ENCODE measurements at regions not wholly inside any gene's neighbourhood (a gene's known extent, or its start where the extent isn't known, plus 50 kb on each side); places are given as distances from the start of the nearest gene placed in this dataset.

DNA sequence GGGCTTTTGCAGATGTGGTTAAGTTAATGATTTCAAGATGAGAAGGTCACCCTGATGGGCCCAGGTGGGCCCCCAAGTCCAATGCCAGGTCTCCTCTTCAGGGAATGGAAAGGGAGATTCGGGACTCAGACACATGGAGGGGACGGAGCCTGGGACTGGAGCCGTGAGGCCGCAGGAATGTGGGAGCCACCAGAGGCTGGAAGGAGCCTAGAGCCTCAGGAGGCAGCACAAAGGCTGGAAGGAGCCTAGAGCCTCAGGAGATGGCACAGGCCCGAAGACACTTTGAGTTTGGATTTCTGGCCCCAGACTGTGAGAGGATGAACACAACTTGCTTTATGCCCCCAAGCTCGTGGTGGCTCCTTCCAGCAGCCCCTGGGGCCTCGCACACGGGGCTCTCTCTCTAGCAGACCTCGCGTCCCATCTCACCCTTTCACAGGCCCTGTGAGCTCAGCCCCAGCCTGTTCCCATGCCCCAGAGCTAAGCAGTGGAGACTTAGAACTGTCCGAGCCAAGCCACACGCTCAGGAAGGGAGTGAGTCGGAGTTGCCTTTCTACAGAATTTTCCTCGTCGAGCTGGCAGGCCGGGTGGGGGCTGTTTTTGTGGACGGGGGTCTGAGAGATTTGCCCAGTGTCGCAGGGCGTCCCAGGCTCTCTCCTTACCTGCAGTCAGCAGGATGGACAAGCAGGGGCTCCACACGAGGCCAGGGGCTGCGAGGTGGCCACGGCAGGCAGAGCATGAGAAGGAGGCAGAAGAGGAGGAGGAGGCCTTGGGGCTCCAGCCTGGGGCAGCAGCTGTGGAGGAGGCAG lies 937.6 kb downstream of the BRD1 start:
- no peak for DNase-seq

GRCh38 chr22:48889209-48889830 lies 938.4 kb downstream of the BRD1 start:
- no peak for DNase-seq

- DNase-seq: no peak
These were observed 939.0 kb downstream of the BRD1 start for GRCh38 chr22:48888466-48889208.

- no peak for DNase-seq
These were observed 940.0 kb downstream of the BRD1 start for GRCh38 chr22:48887394-48888332.

DNA sequence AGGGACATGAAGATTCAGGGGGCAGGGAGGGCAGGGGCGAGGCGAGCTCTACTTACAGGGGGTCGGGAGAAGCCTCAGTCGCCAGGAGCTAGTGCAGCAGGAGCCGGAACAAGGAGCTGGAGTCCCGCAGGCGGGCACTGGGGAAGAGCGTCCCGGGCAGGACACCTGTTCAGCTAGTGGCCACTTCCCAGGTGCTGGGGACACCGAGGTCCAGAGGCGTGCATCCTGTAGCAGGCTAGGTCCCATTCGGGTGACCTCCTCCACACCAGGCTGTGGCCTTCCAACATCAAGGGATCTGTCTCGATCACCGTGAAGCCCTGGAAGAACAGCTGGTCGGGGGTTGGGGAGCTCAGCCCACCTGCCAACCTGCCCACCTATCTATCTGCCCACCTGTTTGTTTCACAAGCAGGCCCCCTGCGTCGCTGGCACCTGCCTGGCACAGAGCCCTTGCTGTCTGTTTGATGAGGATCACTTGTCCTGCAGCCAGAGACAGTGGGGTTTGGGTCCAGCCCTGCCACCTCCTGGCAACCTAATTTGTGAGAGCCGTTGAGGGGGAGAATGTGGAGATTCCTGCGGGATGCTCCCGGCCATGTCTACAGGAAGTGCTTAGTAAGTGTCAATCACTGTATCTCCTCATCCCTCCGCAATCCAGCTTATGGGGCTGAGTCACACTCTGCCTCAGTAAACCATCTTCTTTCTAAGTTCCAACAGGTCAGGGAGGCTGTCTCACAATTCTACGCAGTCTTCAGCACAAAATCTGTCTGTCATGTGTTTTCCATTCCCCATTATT lies 940.9 kb downstream of the BRD1 start:
- no peak for DNase-seq

- no peak for DNase-seq
These were observed 941.8 kb downstream of the BRD1 start for GRCh38 chr22:48885919-48886305.

- no peak for DNase-seq
These were observed 942.3 kb downstream of the BRD1 start for GRCh38 chr22:48885271-48885918.

DNA sequence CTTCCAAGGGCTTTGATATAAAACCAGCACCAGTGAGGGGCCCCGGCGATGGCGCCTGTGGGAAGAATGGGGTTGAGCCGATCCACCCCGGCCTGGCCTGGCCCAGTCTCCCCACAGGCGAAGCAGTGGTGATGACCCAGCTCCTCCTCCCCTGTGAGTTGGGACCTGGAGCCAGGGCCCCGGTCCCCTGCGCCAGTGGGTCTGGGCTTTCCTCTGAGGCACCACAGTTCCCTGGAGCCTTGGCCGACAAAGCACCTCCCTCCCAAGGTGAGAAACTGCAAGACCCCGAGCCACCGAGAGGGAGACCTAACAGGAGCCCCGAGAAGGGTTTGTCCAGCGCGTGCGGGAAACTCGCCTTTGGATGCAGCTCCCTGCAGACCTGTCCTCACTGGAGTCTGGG lies 942.9 kb downstream of the BRD1 start:
- DNase-seq: no peak

GRCh38 chr22:48884324-48884723 lies 943.3 kb downstream of the BRD1 start:
- DNase-seq: no peak

- DNase-seq: no peak
These were observed 944.3 kb downstream of the BRD1 start for GRCh38 chr22:48883211-48883960.

DNA sequence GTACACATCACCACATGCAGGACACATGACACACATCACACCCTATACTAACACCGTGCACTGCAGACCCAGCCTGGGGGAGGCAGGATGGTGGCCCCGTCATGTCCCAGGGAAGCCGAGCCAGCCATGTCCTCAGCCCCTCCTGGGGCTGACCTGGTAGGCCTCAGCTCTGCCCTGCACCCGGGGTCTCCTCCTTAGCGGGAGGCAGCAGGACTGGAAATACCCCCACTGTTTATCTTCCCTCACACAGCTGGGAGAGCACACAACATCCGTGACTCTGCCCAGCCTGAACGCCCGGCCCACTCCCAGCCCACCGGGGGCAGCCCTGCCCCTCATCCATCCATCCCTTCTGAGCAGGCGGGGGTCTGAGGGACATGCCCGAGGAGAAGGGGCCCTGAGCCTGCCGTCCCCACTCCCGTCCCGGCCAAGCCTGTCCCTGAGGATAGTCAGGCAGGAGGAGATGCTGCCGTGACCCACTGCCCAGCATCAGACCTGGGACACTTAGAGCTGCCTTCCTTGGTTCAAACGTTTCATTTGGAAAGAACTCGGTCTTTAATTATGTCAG lies 945.0 kb downstream of the BRD1 start:
- DNase-seq: no peak

GRCh38 chr22:48881326-48881980 lies 946.2 kb downstream of the BRD1 start:
- DNase-seq: no peak

GRCh38 chr22:48880749-48881148 lies 946.9 kb downstream of the BRD1 start:
- DNase-seq: no peak

DNA sequence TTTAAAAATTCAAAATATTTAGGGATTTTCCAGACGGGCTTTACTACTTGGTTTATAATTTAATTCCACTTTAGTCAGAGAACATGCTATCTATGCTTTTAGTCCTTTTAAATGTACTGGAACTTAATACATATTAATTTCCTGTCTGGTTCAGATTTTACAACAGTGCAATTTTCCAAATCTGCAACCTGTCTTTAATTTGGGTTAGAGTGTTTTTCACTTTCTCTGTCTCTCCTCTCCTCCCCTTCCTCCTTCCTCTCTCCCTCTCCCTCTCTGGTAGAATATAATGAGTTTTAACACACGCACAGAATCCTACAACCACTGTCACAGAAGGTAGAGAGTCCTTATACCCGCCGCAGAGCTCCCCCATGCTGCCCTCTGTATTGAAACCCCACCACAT lies 950.7 kb downstream of the BRD1 start:
- DNase-seq: no peak

DNA sequence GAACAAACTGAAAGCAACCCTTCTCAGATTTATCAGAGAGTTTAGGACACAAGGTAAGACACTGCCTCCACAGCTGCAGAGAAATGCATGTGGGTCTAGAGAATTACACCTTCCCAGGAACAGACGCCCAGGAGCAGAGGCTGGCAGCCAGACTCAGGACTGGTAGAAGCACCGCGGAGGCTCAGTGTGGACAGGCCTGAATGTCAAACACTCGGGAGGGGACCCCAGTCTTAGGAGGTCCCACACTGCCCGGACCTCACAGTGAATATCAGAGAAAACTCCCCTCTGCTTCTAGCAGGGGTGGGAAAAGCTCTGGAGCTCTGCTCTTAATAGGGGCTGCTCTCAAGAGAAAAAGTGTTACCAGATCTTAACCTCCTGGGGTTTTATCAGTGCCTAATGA lies 952.7 kb downstream of the BRD1 start:
- no peak for DNase-seq

GRCh38 chr22:48873191-48873520 lies 954.5 kb downstream of the BRD1 start:
- DNase-seq: no peak

DNA sequence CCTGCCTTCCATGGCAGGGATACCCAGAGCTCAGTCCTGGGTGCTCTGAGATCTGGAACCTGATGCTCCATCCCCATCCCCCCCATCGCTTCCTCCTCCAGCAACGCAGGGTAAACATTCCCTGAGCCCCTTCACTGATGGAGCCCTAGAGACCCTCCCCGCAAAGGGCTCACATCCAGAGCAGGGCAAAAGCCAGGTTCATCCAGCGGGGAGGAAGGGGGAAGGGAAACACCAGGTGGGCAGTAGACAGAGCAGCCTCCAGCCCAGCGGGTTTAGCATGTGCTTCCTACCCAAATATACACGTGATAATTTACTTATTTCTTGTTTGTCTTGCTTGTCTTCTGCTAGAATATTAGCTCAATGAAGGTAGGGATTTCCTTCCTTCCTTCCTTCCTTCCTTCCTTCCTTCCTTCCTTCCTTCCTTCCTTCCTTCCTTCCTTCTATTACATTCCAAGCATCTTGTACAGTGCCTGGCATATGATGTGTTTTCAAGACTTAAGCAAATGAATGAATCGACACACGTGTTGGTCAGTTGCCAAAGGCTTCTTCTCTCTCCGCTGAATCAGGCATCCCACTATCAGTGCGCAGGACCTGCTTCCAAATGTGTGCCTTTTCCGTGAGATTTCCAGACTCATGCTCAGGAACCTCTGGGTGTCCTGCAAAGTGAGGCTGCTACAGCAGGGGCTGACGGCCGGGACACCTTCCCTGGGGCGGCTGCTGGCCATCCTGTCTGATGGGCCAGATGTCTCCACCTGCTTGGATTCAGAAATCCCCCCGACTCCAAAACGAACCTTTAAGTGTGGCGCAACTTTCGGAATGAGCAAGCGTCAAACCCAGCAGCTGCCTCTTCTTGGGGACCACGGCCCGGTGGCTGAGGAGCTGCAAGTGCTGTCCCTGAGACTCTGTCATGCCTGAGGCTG lies 955.1 kb downstream of the BRD1 start:
- no peak for DNase-seq

DNA sequence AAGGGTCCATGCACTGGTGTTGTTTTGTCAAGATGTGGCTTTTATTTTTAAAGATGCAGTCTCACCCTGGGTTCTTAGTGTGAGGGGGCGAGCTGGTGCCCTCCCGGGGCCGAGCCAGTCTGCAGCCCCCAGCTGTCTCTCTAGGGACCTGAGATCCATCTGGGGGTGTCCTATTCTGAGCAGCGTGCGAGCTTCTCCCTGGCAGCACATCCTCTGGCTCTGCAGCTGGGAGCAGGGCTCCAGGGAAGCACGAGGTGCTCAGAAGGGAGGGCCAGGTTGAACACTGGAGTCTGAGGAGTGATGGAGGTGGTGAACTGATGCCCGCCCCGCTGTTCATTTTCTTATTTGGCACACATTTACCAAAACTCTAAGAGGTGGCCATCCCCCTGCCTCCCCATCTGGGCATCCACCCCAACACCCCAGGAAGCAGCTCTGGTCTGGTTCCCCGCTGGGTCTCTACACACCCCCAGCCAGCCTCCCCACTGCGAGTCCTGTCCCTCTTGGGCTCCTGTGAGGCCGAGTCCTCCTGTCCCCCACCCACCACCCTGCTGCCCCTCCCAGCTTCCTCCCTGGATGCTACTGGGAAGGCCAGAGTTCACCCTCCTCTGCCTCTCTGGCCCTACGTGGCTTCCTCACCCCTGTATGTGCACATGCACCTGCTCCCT lies 956.4 kb downstream of the BRD1 start:
- DNase-seq: no peak
